ENCODE measurements at regions not wholly inside any gene's neighbourhood (a gene's known extent, or its start where the extent isn't known, plus 50 kb on each side); places are given as distances from the start of the nearest gene placed in this dataset.

GRCh38 chr10:33688506-33688905 is 354.0 kb upstream of the NRP1 start:
- Histone ChIP-seq H3K4me3 (replicated peaks in 1 of 3; ENCODE audit: low read depth in 2 of 3, low read length in 3 of 3) (no peak overlapping the region), H3K9me3 (replicated peaks in 1 of 2; ENCODE audit: control insufficient read depth in 1 of 2, insufficient read depth in 1 of 2, low read length in 2 of 2) (peaks cover 13% of the 10 kb centered on the region in 2 donors), H3K27ac (ENCODE audit: low read depth in 1 of 2, low read length in 2 of 2) (no peak overlapping the region), H3K79me2 (ENCODE audit: insufficient read depth, low read length) (no peaks in the 10 kb centered on the region), H3K27me3 (ENCODE audit: control insufficient read depth in 2 of 2, insufficient read depth in 2 of 2, low read length in 2 of 2) (peaks cover 0 to 2% of the 10 kb centered on the region in 2 donors), H3K36me3 (replicated peaks in 1 of 2; ENCODE audit: control insufficient read depth in 1 of 2, insufficient read depth in 2 of 2, low read length in 2 of 2) (no peaks in the 10 kb centered on the region), H4K20me1 (ENCODE audit: insufficient read depth, low read length) (no peaks in the 10 kb centered on the region), H3K9ac (ENCODE audit: insufficient read depth, low read length, poor library complexity, severe bottlenecking) (no peak overlapping the region), H2AFZ (ENCODE audit: insufficient read depth, low read depth, low read length, poor library complexity, severe bottlenecking) (no peak overlapping the region), H3K4me1 (ENCODE audit: control insufficient read depth in 1 of 2, insufficient read depth in 2 of 2, low read length in 2 of 2) (no peaks in the 10 kb centered on the region), H3K4me2 (replicated peaks; ENCODE audit: extremely low read depth, low read length, poor library complexity, severe bottlenecking) (no peak overlapping the region)
- DNase-seq, result no peak
- Mint-ChIP-seq H3K9me3 (peaks cover 26 to 49% (median 37%) of the 10 kb centered on the region in 7 donors), H3K27ac (no peak overlapping the region), H3K36me3 (no peaks in the 10 kb centered on the region), H3K4me1 (no peaks in the 10 kb centered on the region), H3K4me3 (no peak overlapping the region), H3K27me3 (ENCODE audit: low read depth in 3 of 3) (peaks cover 0 to 9% (median 1%) of the 10 kb centered on the region in 3 donors)
- no CpG with 5 or more reads among the region's 2 CpGs for WGBS (ENCODE audit: insufficient coverage)
- TF ChIP-seq CTCF (IDR thresholded peaks at IDR 0.05), result no peak
- intact Hi-C loops (cut with micrococcal nuclease), result no loop called here

GRCh38 chr10:33684211-33684611 is 349.7 kb upstream of the NRP1 start:
- H3K4me2 ChIP-seq (replicated peaks; ENCODE audit: extremely low read depth, low read length, poor library complexity, severe bottlenecking), result no peak overlapping the region
- TF ChIP-seq CTCF (IDR thresholded peaks at IDR 0.05), result no peak
- WGBS (ENCODE audit: insufficient coverage), result 74% methylated on average over 2 of the region's 2 CpGs
- Mint-ChIP-seq H3K36me3 (peaks cover 0 to 2% of the 10 kb centered on the region in 2 donors), H3K27me3 (ENCODE audit: low read depth in 3 of 3) (peaks cover 0 to 2% (median 1%) of the 10 kb centered on the region in 3 donors), H3K4me1 (peaks cover 15% of the 10 kb centered on the region), H3K9me3 (peaks cover 4 to 17% (median 12%) of the 10 kb centered on the region in 7 donors), H3K4me3 (no peak overlapping the region), H3K27ac (no peak overlapping the region)
- no peaks in the 10 kb centered on the region for H3K36me3 ChIP-seq (replicated peaks in 1 of 2; ENCODE audit: control insufficient read depth in 1 of 2, insufficient read depth in 2 of 2, low read length in 2 of 2)
- H2AFZ ChIP-seq (ENCODE audit: insufficient read depth, low read depth, low read length, poor library complexity, severe bottlenecking), result no peak overlapping the region
- H3K4me3 ChIP-seq (replicated peaks in 1 of 3; ENCODE audit: low read depth in 2 of 3, low read length in 3 of 3), result no peak overlapping the region
- H3K27ac ChIP-seq (ENCODE audit: low read depth in 1 of 2, low read length in 2 of 2), result no peak overlapping the region
- intact Hi-C loops (cut with micrococcal nuclease), result no loop called here
- peaks cover 13 to 15% of the 10 kb centered on the region in 2 donors for H3K4me1 ChIP-seq (ENCODE audit: control insufficient read depth in 1 of 2, insufficient read depth in 2 of 2, low read length in 2 of 2)
- H4K20me1 ChIP-seq (ENCODE audit: insufficient read depth, low read length), result no peaks in the 10 kb centered on the region
- no peaks in the 10 kb centered on the region for H3K79me2 ChIP-seq (ENCODE audit: insufficient read depth, low read length)
- DNase-seq, result no peak
- no peak overlapping the region for H3K9ac ChIP-seq (ENCODE audit: insufficient read depth, low read length, poor library complexity, severe bottlenecking)
- no peaks in the 10 kb centered on the region for H3K9me3 ChIP-seq (replicated peaks in 1 of 2; ENCODE audit: control insufficient read depth in 1 of 2, insufficient read depth in 1 of 2, low read length in 2 of 2)
- peaks cover 0 to 2% of the 10 kb centered on the region in 2 donors for H3K27me3 ChIP-seq (ENCODE audit: control insufficient read depth in 2 of 2, insufficient read depth in 2 of 2, low read length in 2 of 2)

Data from CD14-positive monocyte (primary cell).